HG03378 (cell line): ENCODE measurements at regions not wholly inside any gene's neighbourhood (a gene's known extent, or its start where the extent isn't known, plus 50 kb on each side); places are given as distances from the start of the nearest gene placed in this dataset.

ENCODE experiments used
- ATAC-seq: cut with Tn5 transposase; IDR thresholded peaks from one replicate; pipeline ENCODE4 v1.9.1; 2021; ENCODE audit warnings: mild to moderate bottlenecking, moderate library complexity; ENCODE audit not compliant: unreplicated experiment

DNA sequence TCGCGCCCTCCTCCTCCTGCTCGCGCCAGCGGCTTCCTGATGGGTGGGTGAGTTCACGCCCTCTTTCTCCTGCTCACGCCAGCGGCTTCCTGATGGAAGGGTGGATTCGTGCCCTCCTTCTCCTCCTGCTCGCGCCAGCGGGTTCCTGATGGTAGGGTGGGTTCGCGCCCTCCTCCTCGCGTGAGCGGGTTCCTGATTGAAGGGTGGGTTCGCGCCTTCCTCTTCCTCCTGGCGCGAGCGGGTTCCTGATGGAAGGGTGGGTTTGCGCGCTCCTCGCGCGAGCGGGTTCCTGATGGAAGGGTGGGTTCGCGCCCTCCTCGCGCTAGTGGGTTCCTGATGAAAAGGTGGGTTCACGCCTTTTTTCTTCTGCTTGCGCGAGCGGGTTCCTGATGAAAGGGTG is 62.0 kb upstream of the MGAT5 start:
- ATAC-seq, result no peak

- ATAC-seq, result no peak
These were observed 60.9 kb upstream of the MGAT5 start for GRCh38 chr2:134193006-134193405.

GRCh38 chr2:134194519-134194918 is 59.4 kb upstream of the MGAT5 start:
- ATAC-seq, result no peak

GRCh38 chr2:134195341-134195740 is 58.5 kb upstream of the MGAT5 start:
- no peak for ATAC-seq

GRCh38 chr2:134197445-134197844 is 56.4 kb upstream of the MGAT5 start:
- no peak for ATAC-seq

- ATAC-seq, result no peak
These were observed 55.8 kb upstream of the MGAT5 start for GRCh38 chr2:134198006-134198634.

GRCh38 chr2:134199123-134199522 is 54.7 kb upstream of the MGAT5 start:
- ATAC-seq, result no peak

DNA sequence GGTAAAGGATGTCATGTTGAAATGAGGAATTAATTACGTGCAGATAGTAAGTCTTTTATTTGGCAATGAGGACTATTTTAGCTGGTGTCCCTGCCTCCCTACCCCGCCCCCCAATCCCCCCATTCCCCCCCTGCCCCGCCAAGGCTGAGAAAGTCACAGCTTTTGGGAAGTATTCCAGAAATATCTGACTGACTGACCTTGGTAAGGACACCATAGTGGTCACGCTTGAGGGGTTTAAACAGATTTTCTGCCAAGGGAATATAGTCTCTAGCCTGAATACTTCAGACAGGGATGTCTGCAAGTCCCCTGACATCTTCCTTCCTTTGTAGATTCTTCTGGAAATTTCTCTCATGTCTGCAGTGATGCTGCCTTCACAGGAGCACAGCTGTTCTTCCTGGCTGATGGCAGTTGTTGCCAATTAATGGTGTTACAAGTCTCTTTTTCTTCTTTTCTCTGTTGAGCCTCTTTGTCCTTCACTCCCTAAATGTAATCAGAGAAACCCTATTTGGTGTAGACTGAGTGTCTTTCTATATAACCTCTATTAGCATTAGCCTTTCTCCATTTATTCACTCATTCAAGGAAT is 53.7 kb upstream of the MGAT5 start:
- no peak for ATAC-seq

GRCh38 chr2:134201533-134201932 is 52.3 kb upstream of the MGAT5 start:
- no peak for ATAC-seq

DNA sequence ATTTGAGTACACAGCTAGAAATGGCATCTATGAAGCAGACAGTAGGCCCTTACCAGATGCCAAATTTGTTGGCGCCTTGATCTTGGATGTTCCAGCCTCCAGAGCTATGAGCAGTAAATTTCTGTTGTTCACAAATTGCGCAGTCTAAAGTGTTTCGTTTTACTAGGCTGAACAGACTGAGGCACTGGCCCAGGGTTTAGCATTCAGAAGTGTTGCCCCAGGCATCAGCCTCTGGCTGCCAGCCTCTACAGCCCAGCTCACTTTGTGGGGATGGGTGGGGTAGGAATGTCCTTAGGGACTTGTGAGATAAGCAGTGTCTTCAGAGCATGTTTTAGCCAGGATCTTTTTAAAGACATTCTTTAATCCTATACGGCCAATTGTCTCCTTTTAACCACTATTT is 51.5 kb upstream of the MGAT5 start:
- no peak for ATAC-seq

- no peak for ATAC-seq
These were observed 50.7 kb upstream of the MGAT5 start for GRCh38 chr2:134203175-134203574.
